NT2/D1 (cell line): ENCODE measurements at regions not wholly inside any gene's neighbourhood (a gene's known extent, or its start where the extent isn't known, plus 50 kb on each side); places are given as distances from the start of the nearest gene placed in this dataset.

Experiments
- DNase-seq: peaks from one replicate; pipeline ENCODE4 v3.0.0-alpha.2; 2011; ENCODE audit warnings: low read depth, low spot score
- H3K27me3 ChIP-seq: 2 replicates; pipeline ENCODE4 v1.6.0; 2011; ENCODE audit warnings: mild to moderate bottlenecking; ENCODE audit not compliant: insufficient read length, insufficient read depth
- H3K36me3 ChIP-seq: 2 replicates; pipeline ENCODE4 v1.6.1; 2011; ENCODE audit warnings: mild to moderate bottlenecking, low read length, mixed read lengths; ENCODE audit not compliant: insufficient read depth, insufficient read length
- H3K4me1 ChIP-seq: 2 replicates; pipeline ENCODE4 v1.5.1; 2011; ENCODE audit not compliant: insufficient read depth, insufficient read length
- H3K4me3 ChIP-seq: 2 replicates; pipeline ENCODE4 v1.5.1; 2011; ENCODE audit warnings: low read depth; ENCODE audit not compliant: insufficient read length
- H3K9ac ChIP-seq: 2 replicates; pipeline ENCODE4 v1.6.0; 2011; ENCODE audit warnings: low read depth; ENCODE audit not compliant: insufficient read length
- H3K9me3 ChIP-seq: 2 replicates; pipeline ENCODE4 v1.5.1; 2011; ENCODE audit warnings: mild to moderate bottlenecking, low read length; ENCODE audit not compliant: insufficient read depth
- SUZ12 ChIP-seq: IDR thresholded peaks from 2 replicates; pipeline ENCODE4 v1.6.1; 2011; ENCODE audit not compliant: insufficient read length, insufficient read depth; ENCODE audit errors: extremely low read depth
- YY1 ChIP-seq: IDR thresholded peaks from 2 replicates; pipeline ENCODE4 v1.6.1; 2011; ENCODE audit not compliant: insufficient read length, insufficient read depth
- ZNF274 ChIP-seq: IDR thresholded peaks from 2 replicates; pipeline ENCODE4 v1.6.1; 2011; ENCODE audit warnings: mild to moderate bottlenecking, low read depth, low read length

DNA sequence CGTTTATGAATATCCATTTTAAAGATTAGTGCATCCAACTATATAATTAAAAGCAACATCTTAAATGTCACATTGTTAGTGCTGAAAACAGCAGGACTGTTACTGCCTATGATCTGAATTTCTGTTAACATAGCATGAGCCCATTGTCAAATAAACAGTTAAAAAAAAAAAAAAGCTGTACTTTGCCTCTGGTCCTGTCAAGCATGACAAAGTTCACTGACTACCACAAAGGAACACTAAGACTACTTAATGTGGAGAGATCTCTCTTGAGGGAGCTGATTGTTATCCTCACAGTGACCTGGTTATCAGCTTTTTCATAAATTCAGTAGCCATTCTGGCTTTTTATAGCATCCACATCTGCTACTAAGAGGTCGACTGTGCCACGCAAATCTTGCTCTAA lies 228.1 kb downstream of the TMEM200A start:
- Histone ChIP-seq H3K27me3 (no peaks in the 10 kb centered on the region), H3K9me3 (no peaks in the 10 kb centered on the region), H3K4me1 (no peaks in the 10 kb centered on the region), H3K4me3 (no peak overlapping the region), H3K9ac (no peak overlapping the region), H3K36me3 (no peaks in the 10 kb centered on the region)
- no peak for DNase-seq
- no peak for TF ChIP-seq YY1
- TF ChIP-seq SUZ12 = no peak
- no peak for TF ChIP-seq ZNF274

- no peak for DNase-seq
- no peaks in the 10 kb centered on the region for H3K9me3 ChIP-seq
- TF ChIP-seq SUZ12 (no peak), YY1 (no peak), ZNF274 (no peak)
Measured at GRCh38 chr6:130598021-130598989, 228.9 kb upstream of the SMLR1 start.

DNA sequence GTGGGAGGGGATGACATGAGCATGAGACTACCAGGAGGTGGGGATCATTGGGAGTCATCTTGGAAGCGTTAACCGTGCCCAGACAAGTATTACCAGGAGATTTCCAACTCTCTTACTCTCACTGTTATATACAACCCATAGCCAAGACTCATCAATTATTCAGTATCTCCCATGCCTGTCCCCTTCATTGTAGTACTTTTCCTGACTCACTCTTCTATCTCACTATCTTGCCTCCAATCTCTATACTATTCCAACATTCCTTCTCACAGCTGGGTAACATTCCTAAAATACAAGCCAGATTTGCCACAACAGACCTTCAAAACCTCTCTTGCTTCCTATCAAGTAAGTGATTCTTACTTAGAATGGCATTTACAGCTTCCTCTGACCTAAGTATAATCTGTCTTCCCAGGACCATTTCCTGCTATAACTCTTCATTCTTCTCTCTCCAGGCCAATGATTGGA lies 226.3 kb upstream of the SMLR1 start:
- TF ChIP-seq ZNF274 (no peak), SUZ12 (no peak), YY1 (no peak)
- Histone ChIP-seq H3K27me3 (no peaks in the 10 kb centered on the region), H3K4me3 (no peak overlapping the region), H3K9ac (no peak overlapping the region), H3K4me1 (no peaks in the 10 kb centered on the region), H3K9me3 (no peaks in the 10 kb centered on the region), H3K36me3 (no peaks in the 10 kb centered on the region)
- peak; percentile 1 for DNase-seq

More at GRCh38 chr6:130598021-130598989, 228.9 kb upstream of the SMLR1 start:
- Histone ChIP-seq H3K27me3 (no peaks in the 10 kb centered on the region), H3K36me3 (no peaks in the 10 kb centered on the region), H3K4me3 (no peak overlapping the region), H3K4me1 (no peaks in the 10 kb centered on the region), H3K9ac (no peak overlapping the region)

GRCh38 chr6:130602151-130602770 lies 224.9 kb upstream of the SMLR1 start:
- Histone ChIP-seq H3K36me3 (no peaks in the 10 kb centered on the region), H3K9me3 (no peaks in the 10 kb centered on the region), H3K4me1 (no peaks in the 10 kb centered on the region), H3K9ac (no peak overlapping the region), H3K4me3 (no peak overlapping the region), H3K27me3 (no peaks in the 10 kb centered on the region)
- no peak for DNase-seq
- TF ChIP-seq YY1 (no peak), SUZ12 (no peak), ZNF274 (no peak)

DNA sequence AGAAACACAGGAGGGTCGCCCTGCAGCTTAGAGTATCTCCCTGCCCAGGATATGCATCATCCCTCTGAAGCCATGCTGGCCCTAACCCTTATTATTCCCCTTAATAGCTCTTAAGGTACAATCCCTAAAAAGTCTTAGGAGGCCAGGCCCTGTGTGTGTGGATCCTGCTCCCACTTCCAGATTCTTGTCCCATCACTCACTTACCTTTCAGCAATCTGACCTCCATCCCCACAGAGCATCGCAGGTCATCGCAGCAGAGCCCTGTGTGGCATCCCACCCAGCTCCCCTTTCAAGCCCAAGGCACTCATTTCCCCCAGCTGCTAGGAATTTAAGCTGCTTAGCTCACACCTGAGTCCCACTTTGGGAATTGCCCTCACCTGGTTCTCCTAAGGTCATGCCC lies 223.8 kb upstream of the SMLR1 start:
- Histone ChIP-seq H3K9me3 (no peaks in the 10 kb centered on the region), H3K9ac (no peak overlapping the region), H3K4me1 (no peaks in the 10 kb centered on the region), H3K36me3 (no peaks in the 10 kb centered on the region), H3K4me3 (no peak overlapping the region), H3K27me3 (no peaks in the 10 kb centered on the region)
- no peak for TF ChIP-seq ZNF274
- no peak for TF ChIP-seq YY1
- no peak for TF ChIP-seq SUZ12
- no peak for DNase-seq

GRCh38 chr6:130604841-130605399 lies 222.3 kb upstream of the SMLR1 start:
- no peaks in the 10 kb centered on the region for H3K9me3 ChIP-seq
- H3K9ac ChIP-seq = no peak overlapping the region
- H3K36me3 ChIP-seq = no peaks in the 10 kb centered on the region
- no peaks in the 10 kb centered on the region for H3K27me3 ChIP-seq
- no peak for DNase-seq
- TF ChIP-seq ZNF274 = no peak
- TF ChIP-seq SUZ12 = no peak
- H3K4me3 ChIP-seq = no peak overlapping the region
- no peaks in the 10 kb centered on the region for H3K4me1 ChIP-seq

DNA sequence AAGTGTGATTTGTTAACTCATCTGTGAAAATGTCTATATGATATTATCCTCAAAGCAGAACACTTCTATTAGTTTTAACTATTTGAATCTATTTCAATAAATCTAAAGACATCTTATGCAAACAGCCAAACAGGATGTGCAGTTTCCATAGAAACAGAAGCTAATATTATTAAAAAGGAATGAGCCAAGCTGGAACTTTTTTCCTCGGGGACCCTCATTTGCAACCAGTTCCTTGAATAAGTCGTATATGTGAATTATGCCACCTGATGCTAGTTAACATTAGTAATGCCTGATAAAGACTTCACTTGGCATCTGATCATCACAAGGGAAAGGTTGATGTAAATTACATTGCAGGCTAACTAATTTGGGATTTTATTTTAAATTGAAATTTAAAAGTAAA lies 216.9 kb upstream of the SMLR1 start:
- no peak overlapping the region for H3K9ac ChIP-seq
- no peaks in the 10 kb centered on the region for H3K27me3 ChIP-seq
- no peak overlapping the region for H3K4me3 ChIP-seq
- no peaks in the 10 kb centered on the region for H3K9me3 ChIP-seq
- H3K4me1 ChIP-seq = no peaks in the 10 kb centered on the region
- H3K36me3 ChIP-seq = no peaks in the 10 kb centered on the region
- no peak for TF ChIP-seq YY1
- no peak for TF ChIP-seq ZNF274
- no peak for TF ChIP-seq SUZ12
- no peak for DNase-seq
